ENCODE measurements at regions not wholly inside any gene's neighbourhood (a gene's known extent, or its start where the extent isn't known, plus 50 kb on each side); places are given as distances from the start of the nearest gene placed in this dataset.
A peak's percentile ranks its signal among the peaks of the same experiment; 100 is the strongest.
"Not testable (repeated sequence)": the region's sequence is repeated elsewhere in the genome, so short reads cannot be mapped to it uniquely, and the experiment has no call there.

- DNase-seq (ENCODE audit: low spot score), result not testable (repeated sequence)
Observed at GRCh38 chr2:132068407-132068806, 93.3 kb downstream of the ANKRD30BL start.

GRCh38 chr2:132065391-132065790 is 96.4 kb downstream of the ANKRD30BL start:
- not testable (repeated sequence) for DNase-seq (ENCODE audit: low spot score)

- not testable (repeated sequence) for DNase-seq (ENCODE audit: low spot score)
Observed at GRCh38 chr2:132039609-132040236, 122.0 kb downstream of the ANKRD30BL start.

GRCh38 chr2:132038883-132039235 is 122.9 kb downstream of the ANKRD30BL start:
- not testable (repeated sequence) for DNase-seq (ENCODE audit: low spot score)

- no peak for DNase-seq (ENCODE audit: low spot score)
Observed at GRCh38 chr2:132038179-132038882, 123.4 kb downstream of the ANKRD30BL start.

- peak; percentile 65 for DNase-seq (ENCODE audit: low spot score)
Observed at GRCh38 chr2:132037527-132038178, 124.1 kb downstream of the ANKRD30BL start.

GRCh38 chr2:132034646-132035045 is 127.1 kb downstream of the ANKRD30BL start:
- no peak for DNase-seq (ENCODE audit: low spot score)

- no peak for DNase-seq (ENCODE audit: low spot score)
Observed at GRCh38 chr2:132033949-132034348, 127.8 kb downstream of the ANKRD30BL start.

GRCh38 chr2:132033365-132033764 is 128.4 kb downstream of the ANKRD30BL start:
- no peak for DNase-seq (ENCODE audit: low spot score)

- not testable (repeated sequence) for DNase-seq (ENCODE audit: low spot score)
Observed at GRCh38 chr2:132012046-132012445, 149.7 kb downstream of the ANKRD30BL start.

GRCh38 chr2:132009874-132010521 is 151.8 kb downstream of the ANKRD30BL start:
- DNase-seq (ENCODE audit: low spot score), result no peak

GRCh38 chr2:132009177-132009873 is 152.4 kb downstream of the ANKRD30BL start:
- no peak for DNase-seq (ENCODE audit: low spot score)

GRCh38 chr2:131990751-131991150 is 171.0 kb downstream of the ANKRD30BL start:
- DNase-seq (ENCODE audit: low spot score), result not testable (repeated sequence)

- DNase-seq (ENCODE audit: low spot score), result not testable (repeated sequence)
Observed at GRCh38 chr2:131966671-131967070, 195.1 kb downstream of the ANKRD30BL start.

- no peak for DNase-seq (ENCODE audit: low spot score)
Observed at GRCh38 chr2:131966256-131966655, 195.5 kb downstream of the ANKRD30BL start.

- not testable (repeated sequence) for DNase-seq (ENCODE audit: low spot score)
Observed at GRCh38 chr2:131958019-131958609, 203.6 kb downstream of the ANKRD30BL start.

- DNase-seq (ENCODE audit: low spot score), result not testable (repeated sequence)
Observed at GRCh38 chr2:131948641-131949040, 213.1 kb downstream of the ANKRD30BL start.

GRCh38 chr2:131923287-131923686 is 238.5 kb downstream of the ANKRD30BL start:
- DNase-seq (ENCODE audit: low spot score), result not testable (repeated sequence)

GRCh38 chr2:131922854-131923253 is 238.9 kb downstream of the ANKRD30BL start:
- not testable (repeated sequence) for DNase-seq (ENCODE audit: low spot score)
